Peyer's patch (tissue), 4 donors: ENCODE measurements at regions not wholly inside any gene's neighbourhood (a gene's known extent, or its start where the extent isn't known, plus 50 kb on each side); places are given as distances from the start of the nearest gene placed in this dataset.

Source experiments
- DNase-seq, 3 donors: peaks; one replicate each; pipeline ENCODE4 v3.0.0-alpha.2; 2017 to 2019
- H3K27ac ChIP-seq, 4 donors: fragments of 200-600 bp; sonication (generic); one replicate each; pipeline ENCODE4 v1.5.1; 2016 to 2019
- H3K27me3 ChIP-seq, 2 donors: fragments of 200-600 bp; sonication (generic); one replicate each; pipeline ENCODE4 v1.5.1; 2019
- H3K36me3 ChIP-seq, 3 donors: fragments of 200-600 bp; sonication (generic); one replicate each; pipeline ENCODE4 v1.5.1; 2016 to 2019
- H3K4me1 ChIP-seq, 4 donors: fragments of 200-600 bp; sonication (generic); one replicate each; pipeline ENCODE4 v1.5.1; 2016 to 2019
- H3K4me3 ChIP-seq, 4 donors: fragments of 200-600 bp; sonication (generic); 1 replicate in 3 of 4; 2 replicates in 1 of 4; pipeline ENCODE4 v1.5.1; 2016 to 2019; ENCODE audit warnings: mild to moderate bottlenecking in 1 of 4
- H3K9me3 ChIP-seq, 4 donors: fragments of 200-600 bp; sonication (generic); one replicate each; pipeline ENCODE4 v1.5.1; 2016 to 2019; ENCODE audit warnings: mild to moderate bottlenecking in 1 of 4
- CTCF ChIP-seq, 6 experiments: fragments of 450-650 bp in 4 of 6; fragments of 200-600 bp in 2 of 6; sonication (generic) in 1 of 6; IDR thresholded peaks; one replicate each; pipeline ENCODE4 v1.5.1; 2017 to 2019; ENCODE audit warnings: antibody characterized with exemption in 6 of 6, mild to moderate bottlenecking in 3 of 6, moderate library complexity in 1 of 6
- POLR2A ChIP-seq, 2 donors: fragments of 450-650 bp; IDR thresholded peaks; one replicate each; pipeline ENCODE4 v1.5.1; 2017; ENCODE audit warnings: antibody characterized with exemption in 2 of 2, mild to moderate bottlenecking in 2 of 2, moderate library complexity in 2 of 2

GRCh38 chr2:186254759-186255158 is 231.3 kb upstream of the ZC3H15 start:
- no peak overlapping the region for H3K4me3 ChIP-seq
- TF ChIP-seq POLR2A (IDR thresholded peaks at IDR 0.05) = no peak
- TF ChIP-seq CTCF (IDR thresholded peaks at IDR 0.05) = no peak
- H3K36me3 ChIP-seq = no peaks in the 10 kb centered on the region
- DNase-seq = no peak
- H3K9me3 ChIP-seq = no peaks in the 10 kb centered on the region
- no peaks in the 10 kb centered on the region for H3K27me3 ChIP-seq
- no peaks in the 10 kb centered on the region for H3K4me1 ChIP-seq
- H3K27ac ChIP-seq = no peak overlapping the region

GRCh38 chr2:186255823-186256222 is 230.2 kb upstream of the ZC3H15 start:
- Histone ChIP-seq H3K4me1 (no peaks in the 10 kb centered on the region), H3K9me3 (no peaks in the 10 kb centered on the region), H3K36me3 (no peaks in the 10 kb centered on the region), H3K27ac (no peak overlapping the region), H3K27me3 (no peaks in the 10 kb centered on the region), H3K4me3 (no peak overlapping the region)
- no peak for DNase-seq
- TF ChIP-seq POLR2A (IDR thresholded peaks at IDR 0.05) (no peak), CTCF (IDR thresholded peaks at IDR 0.05) (no peak)

- Histone ChIP-seq H3K4me1 (no peaks in the 10 kb centered on the region), H3K4me3 (no peak overlapping the region), H3K27ac (no peak overlapping the region), H3K9me3 (no peaks in the 10 kb centered on the region), H3K36me3 (no peaks in the 10 kb centered on the region), H3K27me3 (no peaks in the 10 kb centered on the region)
- no peak for DNase-seq
- TF ChIP-seq CTCF (IDR thresholded peaks at IDR 0.05) = peak in 4 of 6 experiments; percentile 26 to 64 (median 55)
- TF ChIP-seq POLR2A (IDR thresholded peaks at IDR 0.05) = no peak
Measured at GRCh38 chr2:186256540-186256939, 229.5 kb upstream of the ZC3H15 start.

- no peaks in the 10 kb centered on the region for H3K4me1 ChIP-seq
- no peak for TF ChIP-seq POLR2A (IDR thresholded peaks at IDR 0.05)
- H3K36me3 ChIP-seq = no peaks in the 10 kb centered on the region
- H3K27ac ChIP-seq = no peak overlapping the region
- H3K27me3 ChIP-seq = no peaks in the 10 kb centered on the region
- DNase-seq = no peak
- H3K9me3 ChIP-seq = no peaks in the 10 kb centered on the region
- H3K4me3 ChIP-seq = no peak overlapping the region
Measured at GRCh38 chr2:186263673-186264250, 222.3 kb upstream of the ZC3H15 start.

GRCh38 chr2:186269536-186269935 is 216.5 kb upstream of the ZC3H15 start:
- no peak overlapping the region for H3K27ac ChIP-seq
- no peaks in the 10 kb centered on the region for H3K4me1 ChIP-seq
- H3K9me3 ChIP-seq = no peaks in the 10 kb centered on the region
- no peak for DNase-seq
- H3K27me3 ChIP-seq = no peaks in the 10 kb centered on the region
- no peak for TF ChIP-seq POLR2A (IDR thresholded peaks at IDR 0.05)
- TF ChIP-seq CTCF (IDR thresholded peaks at IDR 0.05) = no peak
- H3K4me3 ChIP-seq = no peak overlapping the region
- H3K36me3 ChIP-seq = no peaks in the 10 kb centered on the region

- H3K27ac ChIP-seq = no peak overlapping the region
- no peaks in the 10 kb centered on the region for H3K27me3 ChIP-seq
- no peak for DNase-seq
- no peaks in the 10 kb centered on the region for H3K4me1 ChIP-seq
- H3K36me3 ChIP-seq = no peaks in the 10 kb centered on the region
- no peak overlapping the region for H3K4me3 ChIP-seq
- no peak for TF ChIP-seq POLR2A (IDR thresholded peaks at IDR 0.05)
- TF ChIP-seq CTCF (IDR thresholded peaks at IDR 0.05) = no peak
- H3K9me3 ChIP-seq = no peaks in the 10 kb centered on the region
Measured at GRCh38 chr2:186273953-186274352, 212.1 kb upstream of the ZC3H15 start.
